Stromal cell of bone marrow (primary cell): ENCODE measurements at regions not wholly inside any gene's neighbourhood (a gene's known extent, or its start where the extent isn't known, plus 50 kb on each side); places are given as distances from the start of the nearest gene placed in this dataset.
"Not testable (repeated sequence)": the region's sequence is repeated elsewhere in the genome, so short reads cannot be mapped to it uniquely, and the experiment has no call there.

ENCODE experiments used
- DNase-seq: peaks from one replicate; pipeline ENCODE4 v3.0.0-alpha.2; 2012; ENCODE audit warnings: low read depth

DNA sequence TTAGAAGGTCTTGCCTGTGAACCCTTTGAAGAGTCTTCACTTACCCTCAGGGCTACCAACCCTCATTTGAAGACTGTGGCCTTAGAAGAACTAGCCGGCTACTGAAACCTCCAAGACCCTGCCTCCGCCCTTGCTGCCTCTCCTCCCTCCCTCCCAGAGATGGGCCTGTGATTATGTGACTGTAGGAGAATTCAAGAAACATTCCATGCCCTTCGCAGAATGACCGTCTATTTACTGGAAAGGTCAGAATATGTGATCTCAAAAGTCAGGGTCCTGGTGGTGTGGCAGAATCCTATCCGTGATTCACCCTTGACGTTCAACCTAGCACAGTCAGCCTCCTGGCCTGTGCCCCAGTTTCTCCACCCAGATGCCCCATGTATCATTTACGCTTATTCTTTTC lies 109.6 kb downstream of the CTNND1 start:
- DNase-seq, result no peak

GRCh38 chr11:57873196-57873911 lies 111.8 kb downstream of the CTNND1 start:
- no peak for DNase-seq

DNA sequence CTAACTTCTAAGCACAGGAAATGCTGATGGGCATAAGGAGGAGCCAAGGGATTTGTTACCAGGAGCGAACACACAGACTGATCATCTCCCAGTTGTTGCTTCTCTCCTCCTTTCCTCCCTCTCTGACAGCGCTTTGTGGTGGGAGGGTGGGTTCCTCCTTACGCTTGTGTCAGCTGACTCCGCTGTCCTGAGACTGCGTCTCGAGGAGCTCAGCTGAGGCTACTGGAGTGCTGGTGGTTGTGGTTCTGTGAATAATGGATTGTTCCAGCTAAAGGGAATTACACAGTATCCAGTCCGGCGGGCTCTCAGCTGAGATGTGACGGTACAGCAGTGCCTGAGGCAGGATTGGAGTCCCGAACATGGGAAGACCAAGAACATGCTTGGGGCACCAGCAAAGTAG lies 113.4 kb downstream of the CTNND1 start:
- no peak for DNase-seq

DNA sequence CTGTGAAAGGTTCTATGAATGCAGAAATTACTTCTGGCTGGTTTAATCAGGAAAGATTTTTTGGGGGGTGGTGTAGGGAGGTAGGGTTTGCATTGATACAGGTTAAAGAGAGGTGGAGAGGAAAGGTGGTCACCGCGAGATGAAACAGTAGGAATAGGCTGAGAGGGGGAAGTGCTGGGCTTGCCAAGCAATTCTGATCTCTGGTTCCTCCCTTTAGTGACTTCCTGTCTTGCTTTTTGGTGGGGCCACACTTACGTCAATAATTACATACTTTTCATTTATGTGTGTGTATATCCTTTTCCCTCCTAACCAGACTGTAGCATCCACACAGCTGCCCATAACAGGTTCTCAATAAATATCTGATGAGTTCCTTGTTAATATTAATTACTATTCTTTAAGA lies 120.0 kb downstream of the CTNND1 start:
- no peak for DNase-seq

DNA sequence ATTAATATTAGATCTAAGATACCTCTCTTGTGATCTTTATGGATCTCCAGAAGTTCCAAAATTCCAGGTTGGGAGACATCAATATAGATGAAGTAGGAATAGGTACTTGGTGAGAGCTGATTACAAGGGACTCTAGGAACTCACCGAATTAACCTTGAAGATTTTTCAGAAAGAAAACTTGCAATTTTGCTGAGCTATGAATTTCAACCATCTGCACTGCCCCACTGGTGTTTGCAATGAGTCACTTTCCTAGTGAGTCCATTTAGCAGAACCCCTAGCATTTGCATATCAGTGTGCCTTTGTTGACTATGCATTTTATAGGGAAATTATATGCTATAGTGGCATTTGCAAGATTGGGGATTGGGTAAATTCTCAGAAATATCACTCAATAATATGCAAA lies 122.0 kb downstream of the CTNND1 start:
- DNase-seq, result no peak

- DNase-seq, result peak; percentile 4
Observed at GRCh38 chr11:57885298-57886050, 123.9 kb downstream of the CTNND1 start.

- DNase-seq, result no peak
Observed at GRCh38 chr11:57888386-57888785, 126.8 kb downstream of the CTNND1 start.

- no peak for DNase-seq
Observed at GRCh38 chr11:57890521-57890920, 128.9 kb downstream of the CTNND1 start.

GRCh38 chr11:57893200-57893599 lies 130.5 kb upstream of the OR9Q1 start:
- DNase-seq, result not testable (repeated sequence)

DNA sequence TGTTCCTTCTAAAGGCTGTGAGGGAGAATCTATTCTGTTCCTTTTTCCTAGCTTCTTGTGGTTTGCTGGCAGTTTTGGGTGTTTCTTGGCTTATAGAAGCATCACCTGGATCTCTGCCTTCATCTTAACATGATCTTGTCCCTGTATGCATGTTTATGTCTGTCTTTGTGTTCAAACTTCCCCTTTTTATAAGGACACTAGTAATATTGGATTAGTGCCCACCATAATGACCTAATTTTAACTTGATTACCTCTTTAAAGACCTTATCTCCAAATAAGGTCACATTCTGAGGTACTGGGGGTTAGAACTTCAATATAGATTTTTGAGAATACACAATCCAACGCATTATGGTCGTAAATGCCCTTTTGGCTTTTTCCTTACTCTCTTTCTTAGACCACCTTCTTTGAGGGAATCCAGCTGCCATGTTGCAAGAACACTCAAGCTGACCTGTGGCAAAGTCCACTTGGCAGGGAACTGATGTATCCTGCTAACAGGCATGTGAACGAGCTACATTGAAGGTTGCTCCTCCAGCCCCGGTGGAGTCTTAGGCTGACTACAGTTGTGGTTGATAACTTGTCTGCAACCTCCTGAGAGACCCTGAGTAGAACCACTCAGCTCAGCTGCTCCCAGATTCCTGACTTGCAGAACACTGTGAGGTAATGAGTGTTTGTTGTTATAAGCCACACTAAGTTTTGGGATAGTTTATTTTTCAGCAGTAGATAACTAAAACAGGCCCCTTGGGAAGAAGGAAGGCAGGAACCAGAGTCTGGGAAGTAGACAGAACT lies 127.1 kb upstream of the OR9Q1 start:
- no peak for DNase-seq

DNA sequence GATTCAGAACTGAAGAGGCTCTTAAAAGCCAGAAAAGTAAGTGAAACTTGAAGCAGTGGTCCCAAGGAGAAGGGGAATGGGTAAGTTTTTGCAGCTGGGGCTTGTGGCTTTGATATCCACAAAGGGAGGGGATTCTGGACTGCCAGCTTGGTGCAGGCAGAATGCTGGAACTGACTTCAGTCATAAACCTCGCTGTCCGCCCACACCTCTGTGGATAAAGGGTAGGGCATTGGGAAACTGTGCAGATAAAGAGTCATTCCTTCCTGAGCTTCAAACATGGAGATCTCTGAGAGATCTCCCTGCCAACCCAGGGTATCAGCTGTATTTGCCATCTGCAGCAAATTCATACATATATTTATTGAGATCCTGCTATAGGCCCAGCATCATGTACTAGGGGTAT lies 124.3 kb upstream of the OR9Q1 start:
- no peak for DNase-seq

DNA sequence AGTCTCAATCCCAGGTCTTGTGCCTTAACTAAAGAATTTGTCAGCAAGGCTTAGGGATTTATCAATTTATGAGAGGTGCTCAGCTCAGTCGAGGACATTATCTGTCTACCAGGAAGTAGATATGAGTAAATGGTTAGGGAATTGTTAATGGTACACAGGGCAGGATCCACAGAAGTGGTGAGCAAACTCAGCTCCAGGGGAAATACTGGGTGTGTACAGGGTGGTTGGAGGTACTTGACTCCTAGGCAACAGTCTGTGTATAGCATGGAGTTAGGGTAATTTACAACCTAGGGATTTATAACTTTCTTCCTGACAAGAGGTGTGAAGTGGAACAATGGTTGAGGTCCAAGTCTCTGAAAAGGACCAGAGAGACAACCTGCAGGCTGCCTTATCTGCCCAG lies 123.4 kb upstream of the OR9Q1 start:
- DNase-seq, result no peak

DNA sequence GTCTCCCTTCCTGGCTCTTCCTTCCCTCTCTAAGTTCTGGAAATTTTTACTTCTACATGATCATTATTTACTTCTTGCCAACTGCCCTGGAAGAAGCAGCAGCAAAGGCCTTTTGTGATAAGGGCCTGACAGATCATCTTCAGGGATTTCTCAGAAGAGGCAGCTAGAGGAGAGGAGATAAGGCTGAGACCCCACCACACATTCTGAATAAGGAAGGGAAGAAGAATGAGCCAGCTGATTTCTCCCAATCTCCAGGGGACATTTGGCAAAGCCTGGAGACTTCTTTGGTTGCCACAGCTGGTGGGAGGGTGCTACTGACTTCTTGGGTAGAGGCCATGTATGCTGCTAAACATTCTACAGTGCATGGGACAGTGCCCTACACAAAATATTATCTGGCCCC lies 122.4 kb upstream of the OR9Q1 start:
- no peak for DNase-seq

DNA sequence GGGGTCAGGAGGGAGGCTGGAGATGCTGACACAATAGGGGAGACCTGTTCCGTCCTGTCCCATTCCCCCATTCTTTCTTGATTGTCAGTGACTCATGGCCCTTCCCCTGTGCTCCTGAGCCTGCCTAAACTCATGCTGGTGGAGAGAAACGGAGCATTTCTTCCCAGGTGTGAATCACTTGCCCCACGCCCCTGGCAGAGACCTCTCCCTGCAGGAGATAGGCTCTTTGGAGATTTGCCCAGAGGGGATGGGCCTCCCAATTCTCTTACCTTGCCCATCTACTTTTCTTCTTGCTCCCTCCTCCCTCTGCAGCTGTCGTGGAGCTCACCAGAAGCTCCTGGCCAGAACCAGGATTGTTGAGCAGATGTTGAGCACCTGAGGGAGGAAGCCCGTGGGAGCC lies 121.9 kb upstream of the OR9Q1 start:
- no peak for DNase-seq

GRCh38 chr11:57903011-57903410 lies 120.7 kb upstream of the OR9Q1 start:
- no peak for DNase-seq

DNA sequence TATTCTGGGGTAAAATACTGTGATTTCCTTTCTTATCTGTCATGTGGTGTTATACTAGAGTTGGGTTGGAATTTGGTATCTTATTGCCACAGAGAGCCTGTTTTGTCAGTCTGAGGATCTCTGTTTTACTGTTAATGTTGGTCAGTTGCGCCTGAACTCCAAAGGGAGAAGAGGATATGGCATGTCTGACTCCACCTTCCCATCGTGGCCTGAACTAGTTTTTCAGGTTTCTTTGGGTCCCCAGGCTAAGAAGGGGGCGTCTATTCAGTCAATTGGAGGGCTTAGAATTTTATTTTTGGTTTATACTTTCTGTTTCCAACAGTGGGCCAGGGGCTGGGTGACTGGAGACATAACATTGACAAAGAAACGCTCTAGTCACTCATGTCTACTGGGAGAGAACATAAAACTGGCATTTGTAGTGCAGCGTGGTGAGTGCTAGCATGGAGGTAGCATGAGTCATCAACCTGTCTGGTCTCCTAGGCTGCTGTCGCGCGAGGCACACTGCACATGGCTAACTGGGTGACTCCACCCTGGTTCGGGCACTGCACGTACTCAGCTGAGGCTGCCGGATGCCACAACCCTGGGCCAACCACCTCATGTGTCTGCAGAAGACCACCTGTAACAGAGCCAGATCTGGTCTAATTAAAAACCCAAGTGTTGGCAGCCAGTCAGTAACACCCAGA lies 120.1 kb upstream of the OR9Q1 start:
- DNase-seq, result no peak

DNA sequence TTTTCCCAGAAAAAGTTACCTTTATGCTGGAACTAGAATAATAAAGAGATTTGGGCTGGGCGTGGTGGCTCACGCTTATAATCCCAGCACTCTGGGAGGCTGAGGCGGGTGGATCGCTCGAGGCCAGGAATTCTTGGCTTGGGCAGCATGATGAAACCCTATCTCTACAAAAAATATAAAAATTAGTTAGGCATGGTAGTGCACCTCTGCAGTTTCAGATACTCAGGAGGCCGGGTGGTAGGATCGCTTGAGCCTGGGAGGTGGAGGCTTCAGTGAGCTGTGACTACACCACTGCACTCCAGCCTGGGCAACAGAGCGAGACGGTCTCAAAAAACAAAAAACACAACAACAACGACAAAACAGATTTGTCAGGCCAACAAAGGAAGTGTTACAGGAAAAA lies 119.3 kb upstream of the OR9Q1 start:
- no peak for DNase-seq

DNA sequence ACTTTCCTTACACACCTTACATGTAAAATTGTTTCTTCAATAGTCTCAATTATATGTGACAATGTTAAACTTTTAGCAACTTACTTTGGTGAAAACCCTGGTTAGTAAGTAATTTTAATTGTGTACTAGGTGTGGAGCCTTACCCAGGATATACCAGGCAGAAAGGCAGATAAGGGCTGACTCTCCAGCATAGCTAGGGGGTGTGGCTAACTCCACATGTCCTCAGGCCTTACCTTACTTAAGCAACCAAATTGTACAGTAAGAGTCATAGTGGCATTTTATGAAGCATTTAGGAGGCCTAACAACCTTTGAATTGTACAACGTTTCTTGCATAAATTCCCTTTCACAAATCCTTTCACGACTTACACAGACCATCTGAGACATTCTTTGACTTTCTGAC lies 118.2 kb upstream of the OR9Q1 start:
- DNase-seq, result no peak

DNA sequence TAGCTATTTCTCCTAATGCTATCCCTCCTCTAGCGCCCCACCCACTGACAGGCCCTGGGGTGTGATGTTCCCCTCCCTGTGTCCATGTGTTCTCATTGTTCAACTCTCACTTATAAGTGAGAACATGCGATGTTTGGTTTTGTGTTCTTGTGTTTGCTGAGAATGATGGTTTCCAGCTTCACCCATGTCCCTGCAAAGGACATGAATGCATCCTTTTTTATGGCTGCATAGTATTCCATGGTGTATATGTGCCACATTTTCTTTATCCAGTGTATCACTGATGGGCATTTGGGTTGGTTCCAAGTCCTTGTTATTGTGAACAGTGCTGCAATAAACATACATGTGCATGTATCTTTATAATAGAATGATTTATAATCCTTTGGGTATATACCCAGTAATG lies 115.3 kb upstream of the OR9Q1 start:
- not testable (repeated sequence) for DNase-seq

DNA sequence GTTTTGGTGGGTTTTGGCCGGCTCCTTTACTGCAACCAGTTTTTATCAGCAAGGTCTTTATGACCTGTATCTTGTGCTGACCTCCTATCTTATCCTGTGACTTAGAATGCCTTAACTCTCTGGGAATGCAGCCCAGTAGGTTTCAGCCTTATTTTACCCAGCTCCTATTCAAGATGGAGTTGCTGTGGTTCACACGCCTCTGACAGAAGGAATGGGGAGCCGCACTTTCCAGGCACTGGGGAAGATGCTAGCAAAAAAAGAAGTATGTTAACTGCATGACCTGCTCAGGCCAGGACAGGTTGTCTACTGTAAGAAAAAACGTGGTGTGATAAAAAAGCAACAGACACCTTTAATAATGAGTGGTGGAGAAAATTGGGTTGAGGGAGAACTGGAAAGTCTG lies 112.2 kb upstream of the OR9Q1 start:
- not testable (repeated sequence) for DNase-seq

DNA sequence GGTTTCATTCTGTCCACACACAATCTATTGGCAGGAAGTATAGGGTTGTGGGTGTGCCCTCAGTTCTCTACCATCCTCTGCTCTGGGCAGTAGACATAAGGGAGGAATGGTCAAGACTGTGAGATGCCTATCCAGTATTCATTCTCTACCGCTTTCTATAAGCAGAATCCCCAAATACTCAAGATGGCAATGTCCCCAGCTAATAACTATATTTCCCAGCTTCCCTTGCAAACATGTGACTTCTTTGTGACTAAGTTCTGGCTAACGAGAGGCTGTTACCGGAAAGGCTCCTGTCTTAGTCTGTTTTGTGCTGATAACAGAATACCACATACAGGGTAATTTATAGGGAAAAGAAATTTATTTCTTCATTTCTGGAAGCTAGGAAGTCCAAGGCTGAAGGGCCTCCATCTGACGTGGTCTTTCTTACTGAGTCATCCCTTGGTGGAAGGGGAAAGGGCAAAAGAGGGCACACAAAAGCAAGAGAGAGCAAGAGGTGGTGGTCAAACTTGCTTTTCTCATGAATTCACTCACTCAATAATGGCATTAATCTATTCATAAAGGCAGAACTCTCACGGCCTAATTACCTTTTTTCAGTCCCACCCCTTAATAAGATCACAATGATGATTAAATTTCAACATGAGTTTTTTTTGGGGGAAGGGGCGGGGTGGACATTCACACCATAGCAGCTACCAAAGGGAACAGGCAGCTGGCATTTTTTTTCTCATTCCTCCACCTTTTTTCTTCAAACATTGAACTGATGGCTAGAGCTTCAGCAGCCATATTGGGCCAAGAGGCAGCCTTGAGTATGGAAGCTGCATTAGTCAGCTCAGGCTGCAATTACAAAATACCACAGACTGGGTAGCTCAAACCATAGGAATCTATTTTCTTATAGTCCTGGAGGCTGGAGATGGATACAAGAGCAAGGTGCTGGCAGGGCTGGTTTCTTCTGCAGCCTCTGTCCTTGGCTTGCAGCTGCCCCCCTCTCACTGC lies 109.7 kb upstream of the OR9Q1 start:
- no peak for DNase-seq
